ENCODE measurements at regions not wholly inside any gene's neighbourhood (a gene's known extent, or its start where the extent isn't known, plus 50 kb on each side); places are given as distances from the start of the nearest gene placed in this dataset.

GRCh38 chr1:189435398-189435797 is 1042.3 kb downstream of the BRINP3 start:
- FAIRE-seq (no peak), DNase-seq (ENCODE audit: insufficient read length) (no peak)
- no peak for TF ChIP-seq POLR2A (IDR thresholded peaks at IDR 0.05; ENCODE audit: low read depth, low read length)
- TF ChIP-seq POLR2AphosphoS5 (IDR thresholded peaks at IDR 0.05; ENCODE audit: low read depth, low read length): no peak
- no peak for TF ChIP-seq TAF1 (IDR thresholded peaks at IDR 0.05; ENCODE audit: borderline replicate concordance, low read depth, low read length)

GRCh38 chr1:189438808-189439207 is 1038.9 kb downstream of the BRINP3 start:
- FAIRE-seq: no peak
- TF ChIP-seq TAF1 (IDR thresholded peaks at IDR 0.05; ENCODE audit: borderline replicate concordance, low read depth, low read length) (no peak), POLR2A (IDR thresholded peaks at IDR 0.05; ENCODE audit: low read depth, low read length) (no peak), POLR2AphosphoS5 (IDR thresholded peaks at IDR 0.05; ENCODE audit: low read depth, low read length) (no peak)
- no peak for DNase-seq (ENCODE audit: insufficient read length)

- TF ChIP-seq TAF1 (IDR thresholded peaks at IDR 0.05; ENCODE audit: borderline replicate concordance, low read depth, low read length) (no peak), POLR2A (IDR thresholded peaks at IDR 0.05; ENCODE audit: low read depth, low read length) (no peak)
- DNase-seq (ENCODE audit: insufficient read length) (no peak), FAIRE-seq (no peak)
Measured at GRCh38 chr1:189463166-189463565, 1014.5 kb downstream of the BRINP3 start.

GRCh38 chr1:189496768-189497167 is 980.9 kb downstream of the BRINP3 start:
- DNase-seq (ENCODE audit: insufficient read length) (no peak), FAIRE-seq (no peak)
- no peak for TF ChIP-seq POLR2A (IDR thresholded peaks at IDR 0.05; ENCODE audit: low read depth, low read length)
- no peak for TF ChIP-seq POLR2AphosphoS5 (IDR thresholded peaks at IDR 0.05; ENCODE audit: low read depth, low read length)
- no peak for TF ChIP-seq TAF1 (IDR thresholded peaks at IDR 0.05; ENCODE audit: borderline replicate concordance, low read depth, low read length)

- no peak for DNase-seq (ENCODE audit: insufficient read length)
- no peak for FAIRE-seq
- TF ChIP-seq POLR2A (IDR thresholded peaks at IDR 0.05; ENCODE audit: low read depth, low read length): no peak
- TF ChIP-seq POLR2AphosphoS5 (IDR thresholded peaks at IDR 0.05; ENCODE audit: low read depth, low read length): no peak
- TF ChIP-seq TAF1 (IDR thresholded peaks at IDR 0.05; ENCODE audit: borderline replicate concordance, low read depth, low read length): no peak
Measured at GRCh38 chr1:189499736-189500135, 977.9 kb downstream of the BRINP3 start.

- FAIRE-seq (no peak), DNase-seq (ENCODE audit: insufficient read length) (no peak)
- no peak for TF ChIP-seq POLR2AphosphoS5 (IDR thresholded peaks at IDR 0.05; ENCODE audit: low read depth, low read length)
- TF ChIP-seq POLR2A (IDR thresholded peaks at IDR 0.05; ENCODE audit: low read depth, low read length): no peak
- TF ChIP-seq TAF1 (IDR thresholded peaks at IDR 0.05; ENCODE audit: borderline replicate concordance, low read depth, low read length): no peak
Measured at GRCh38 chr1:189500778-189501177, 976.9 kb downstream of the BRINP3 start.

GRCh38 chr1:189510827-189511226 is 966.8 kb downstream of the BRINP3 start:
- FAIRE-seq (no peak), DNase-seq (ENCODE audit: insufficient read length) (no peak)
- no peak for TF ChIP-seq POLR2AphosphoS5 (IDR thresholded peaks at IDR 0.05; ENCODE audit: low read depth, low read length)
- TF ChIP-seq POLR2A (IDR thresholded peaks at IDR 0.05; ENCODE audit: low read depth, low read length): no peak
- TF ChIP-seq TAF1 (IDR thresholded peaks at IDR 0.05; ENCODE audit: borderline replicate concordance, low read depth, low read length): no peak

- FAIRE-seq (no peak), DNase-seq (ENCODE audit: insufficient read length) (no peak)
- TF ChIP-seq POLR2A (IDR thresholded peaks at IDR 0.05; ENCODE audit: low read depth, low read length): no peak
- no peak for TF ChIP-seq TAF1 (IDR thresholded peaks at IDR 0.05; ENCODE audit: borderline replicate concordance, low read depth, low read length)
- no peak for TF ChIP-seq POLR2AphosphoS5 (IDR thresholded peaks at IDR 0.05; ENCODE audit: low read depth, low read length)
Measured at GRCh38 chr1:189513091-189513490, 964.6 kb downstream of the BRINP3 start.

GRCh38 chr1:189522441-189522840 is 955.2 kb downstream of the BRINP3 start:
- TF ChIP-seq POLR2A (IDR thresholded peaks at IDR 0.05; ENCODE audit: low read depth, low read length) (no peak), POLR2AphosphoS5 (IDR thresholded peaks at IDR 0.05; ENCODE audit: low read depth, low read length) (no peak)
- DNase-seq (ENCODE audit: insufficient read length) (no peak), FAIRE-seq (no peak)

- FAIRE-seq (no peak), DNase-seq (ENCODE audit: insufficient read length) (no peak)
- TF ChIP-seq POLR2A (IDR thresholded peaks at IDR 0.05; ENCODE audit: low read depth, low read length) (no peak), POLR2AphosphoS5 (IDR thresholded peaks at IDR 0.05; ENCODE audit: low read depth, low read length) (no peak), TAF1 (IDR thresholded peaks at IDR 0.05; ENCODE audit: borderline replicate concordance, low read depth, low read length) (no peak)
Measured at GRCh38 chr1:189524501-189524900, 953.2 kb downstream of the BRINP3 start.

- TF ChIP-seq TAF1 (IDR thresholded peaks at IDR 0.05; ENCODE audit: borderline replicate concordance, low read depth, low read length) (no peak), POLR2A (IDR thresholded peaks at IDR 0.05; ENCODE audit: low read depth, low read length) (no peak), POLR2AphosphoS5 (IDR thresholded peaks at IDR 0.05; ENCODE audit: low read depth, low read length) (no peak)
- DNase-seq (ENCODE audit: insufficient read length) (no peak), FAIRE-seq (no peak)
Measured at GRCh38 chr1:189530162-189530561, 947.5 kb downstream of the BRINP3 start.

- DNase-seq (ENCODE audit: insufficient read length) (no peak), FAIRE-seq (no peak)
- no peak for TF ChIP-seq POLR2AphosphoS5 (IDR thresholded peaks at IDR 0.05; ENCODE audit: low read depth, low read length)
- no peak for TF ChIP-seq POLR2A (IDR thresholded peaks at IDR 0.05; ENCODE audit: low read depth, low read length)
- no peak for TF ChIP-seq TAF1 (IDR thresholded peaks at IDR 0.05; ENCODE audit: borderline replicate concordance, low read depth, low read length)
Measured at GRCh38 chr1:189538271-189538670, 939.4 kb downstream of the BRINP3 start.

- TF ChIP-seq POLR2AphosphoS5 (IDR thresholded peaks at IDR 0.05; ENCODE audit: low read depth, low read length) (no peak), POLR2A (IDR thresholded peaks at IDR 0.05; ENCODE audit: low read depth, low read length) (no peak), TAF1 (IDR thresholded peaks at IDR 0.05; ENCODE audit: borderline replicate concordance, low read depth, low read length) (no peak)
- FAIRE-seq: no peak
- DNase-seq (ENCODE audit: insufficient read length): no peak
Measured at GRCh38 chr1:189550498-189550897, 927.2 kb downstream of the BRINP3 start.

Measured in GM12892 (cell line).